IPS-18c (cell line): ENCODE measurements at regions not wholly inside any gene's neighbourhood (a gene's known extent, or its start where the extent isn't known, plus 50 kb on each side); places are given as distances from the start of the nearest gene placed in this dataset.
A peak's percentile ranks its signal among the peaks of the same experiment; 100 is the strongest.
"Not testable (repeated sequence)": the region's sequence is repeated elsewhere in the genome, so short reads cannot be mapped to it uniquely, and the experiment has no call there.

Experiments used
- H3K4me3 ChIP-seq: 2 replicates; pipeline ENCODE4 v1.7.0; 2013; ENCODE audit warnings: low read depth, mild to moderate bottlenecking, low read length, moderate library complexity; ENCODE audit not compliant: insufficient read depth
- H3K9me3 ChIP-seq: one replicate; pipeline ENCODE4 v1.6.1; 2013; ENCODE audit warnings: mild to moderate bottlenecking, low read length, moderate library complexity; ENCODE audit not compliant: control insufficient read depth, insufficient read depth

GRCh38 chr13:54356209-54356608 is 1327.6 kb downstream of the OLFM4 start:
- Histone ChIP-seq H3K9me3 (no peaks in the 10 kb centered on the region), H3K4me3 (no peak overlapping the region)

- H3K4me3 ChIP-seq: no peak overlapping the region
- H3K9me3 ChIP-seq: no peaks in the 10 kb centered on the region
These were observed 1328.2 kb downstream of the OLFM4 start for GRCh38 chr13:54356849-54357248.

- Histone ChIP-seq H3K4me3 (no peak overlapping the region), H3K9me3 (no peaks in the 10 kb centered on the region)
These were observed 1328.8 kb downstream of the OLFM4 start for GRCh38 chr13:54357284-54357933.

GRCh38 chr13:54361460-54361859 is 1332.8 kb downstream of the OLFM4 start:
- Histone ChIP-seq H3K9me3 (no peaks in the 10 kb centered on the region), H3K4me3 (no peak overlapping the region)

- Histone ChIP-seq H3K9me3 (no peaks in the 10 kb centered on the region), H3K4me3 (no peak overlapping the region)
These were observed 1338.1 kb downstream of the OLFM4 start for GRCh38 chr13:54366728-54367127.

- no peaks in the 10 kb centered on the region for H3K9me3 ChIP-seq
- no peak overlapping the region for H3K4me3 ChIP-seq
These were observed 1339.1 kb downstream of the OLFM4 start for GRCh38 chr13:54367639-54368271.

GRCh38 chr13:54368387-54368786 is 1339.8 kb downstream of the OLFM4 start:
- Histone ChIP-seq H3K9me3 (no peaks in the 10 kb centered on the region), H3K4me3 (no peak overlapping the region)

- Histone ChIP-seq H3K4me3 (no peak overlapping the region), H3K9me3 (no peaks in the 10 kb centered on the region)
These were observed 1344.6 kb downstream of the OLFM4 start for GRCh38 chr13:54373211-54373610.

- Histone ChIP-seq H3K4me3 (no peak overlapping the region), H3K9me3 (no peaks in the 10 kb centered on the region)
These were observed 1350.8 kb downstream of the OLFM4 start for GRCh38 chr13:54379461-54379860.

- Histone ChIP-seq H3K4me3 (no peak overlapping the region), H3K9me3 (no peaks in the 10 kb centered on the region)
These were observed 1355.0 kb downstream of the OLFM4 start for GRCh38 chr13:54383604-54384003.

- no peaks in the 10 kb centered on the region for H3K9me3 ChIP-seq
These were observed 1359.0 kb downstream of the OLFM4 start for GRCh38 chr13:54387625-54388024.

GRCh38 chr13:54390841-54391240 is 1362.2 kb downstream of the OLFM4 start:
- Histone ChIP-seq H3K4me3 (no peak overlapping the region), H3K9me3 (no peaks in the 10 kb centered on the region)

More at GRCh38 chr13:54387625-54388024, 1359.0 kb downstream of the OLFM4 start:
- H3K4me3 ChIP-seq: no peak overlapping the region

GRCh38 chr13:54394085-54394700 is 1365.6 kb downstream of the OLFM4 start:
- Histone ChIP-seq H3K4me3 (no peak overlapping the region), H3K9me3 (no peaks in the 10 kb centered on the region)

GRCh38 chr13:54394908-54395307 is 1366.3 kb downstream of the OLFM4 start:
- Histone ChIP-seq H3K4me3 (no peak overlapping the region), H3K9me3 (no peaks in the 10 kb centered on the region)

GRCh38 chr13:54402495-54402894 is 1373.9 kb downstream of the OLFM4 start:
- H3K9me3 ChIP-seq: no peaks in the 10 kb centered on the region
- no peak overlapping the region for H3K4me3 ChIP-seq

- Histone ChIP-seq H3K9me3 (no peaks in the 10 kb centered on the region), H3K4me3 (peak overlapping the region; percentile 9; the same call in 1 of the 2 replicates)
These were observed 1387.2 kb downstream of the OLFM4 start for GRCh38 chr13:54415753-54416366.

GRCh38 chr13:54422946-54423345 is 1394.3 kb downstream of the OLFM4 start:
- not testable (repeated sequence) for H3K9me3 ChIP-seq, H3K4me3 ChIP-seq

GRCh38 chr13:54424344-54424743 is 1395.7 kb downstream of the OLFM4 start:
- no peak overlapping the region for H3K4me3 ChIP-seq
- H3K9me3 ChIP-seq: no peaks in the 10 kb centered on the region
